ENCODE measurements at regions not wholly inside any gene's neighbourhood (a gene's known extent, or its start where the extent isn't known, plus 50 kb on each side); places are given as distances from the start of the nearest gene placed in this dataset.

GRCh38 chr12:128123096-128123495, 143.9 kb upstream of the TMEM132C start:
- TF ChIP-seq JUN (CRISPR knock-in tag; IDR thresholded peaks at IDR 0.05): no peak
- no peak for TF ChIP-seq CREB1 (CRISPR knock-in tag; IDR thresholded peaks at IDR 0.05)
